OCI-LY3 (cell line): ENCODE measurements at regions not wholly inside any gene's neighbourhood (a gene's known extent, or its start where the extent isn't known, plus 50 kb on each side); places are given as distances from the start of the nearest gene placed in this dataset.

ENCODE experiments used
- CTCF ChIP-seq: fragments of 200-600, 300-600 bp; sonication (generic); IDR thresholded peaks from 2 replicates; pipeline ENCODE4 v1.5.1; 2014; ENCODE audit warnings: antibody characterized with exemption, low read length, low read depth
- EZH2phosphoT487 ChIP-seq: fragments of 200-600 bp; shearing (Covaris generic); IDR thresholded peaks from 2 replicates; pipeline ENCODE4 v1.6.1; 2018; ENCODE audit warnings: antibody characterized with exemption, mixed run types, low read depth

GRCh38 chr4:183012879-183013729 is 86.0 kb upstream of the WWC2 start:
- no peak for TF ChIP-seq CTCF
- TF ChIP-seq EZH2phosphoT487: no peak
